Natural killer cell (primary cell): ENCODE measurements at regions not wholly inside any gene's neighbourhood (a gene's known extent, or its start where the extent isn't known, plus 50 kb on each side); places are given as distances from the start of the nearest gene placed in this dataset.

Source experiments
- ATAC-seq, 3 donors: fragments of 150-1000 bp in 2 of 3; fragments of 200-7000 bp in 1 of 3; cut with Tn5 transposase; 1 replicate in 1 of 3; 2 replicates in 2 of 3; pipeline ENCODE4 v1.10.0; 2021; ENCODE audit warnings: mild to moderate bottlenecking in 2 of 3, moderate library complexity in 2 of 3
- DNase-seq, 2 donors: peaks; one replicate each; pipeline versions ENCODE4 v3.0.0 to v3.0.0-alpha.2; 2013 to 2021; ENCODE audit warnings: mixed read lengths in 1 of 2
- H3K27ac ChIP-seq: one replicate; pipeline ENCODE4 v1.5.1; 2013; ENCODE audit warnings: mild to moderate bottlenecking, low read length
- H3K27me3 ChIP-seq: one replicate; pipeline ENCODE4 v1.6.1; 2013; ENCODE audit warnings: low read length; ENCODE audit not compliant: control insufficient read depth, insufficient read depth
- H3K36me3 ChIP-seq: one replicate; pipeline ENCODE4 v1.6.1; 2013; ENCODE audit warnings: low read length; ENCODE audit not compliant: control insufficient read depth, insufficient read depth
- H3K4me1 ChIP-seq: one replicate; pipeline ENCODE4 v1.6.1; 2013; ENCODE audit warnings: low read length; ENCODE audit not compliant: control insufficient read depth, insufficient read depth
- H3K4me3 ChIP-seq: one replicate; pipeline ENCODE4 v1.5.1; 2013; ENCODE audit warnings: low read length
- H3K9me3 ChIP-seq: one replicate; pipeline ENCODE4 v1.6.1; 2013; ENCODE audit warnings: low read length; ENCODE audit not compliant: control insufficient read depth, insufficient read depth
- H3K27ac Mint-ChIP-seq, 2 donors: one replicate each; pipeline ENCODE4 v1.8.0; 2022; ENCODE audit warnings: mild to moderate bottlenecking in 2 of 2, mixed read lengths in 2 of 2, moderate library complexity in 1 of 2
- H3K27me3 Mint-ChIP-seq, 2 donors: one replicate each; pipeline ENCODE4 v1.8.0; 2022; ENCODE audit warnings: low read depth in 2 of 2, mixed read lengths in 2 of 2
- H3K36me3 Mint-ChIP-seq: one replicate; pipeline ENCODE4 v1.8.0; 2022; ENCODE audit warnings: mixed read lengths
- H3K4me1 Mint-ChIP-seq, 2 donors: one replicate each; pipeline ENCODE4 v1.8.0; 2022; ENCODE audit warnings: mixed read lengths in 2 of 2
- H3K4me3 Mint-ChIP-seq: one replicate; pipeline ENCODE4 v1.8.0; 2022; ENCODE audit warnings: mild to moderate bottlenecking, moderate library complexity, mixed read lengths
- H3K9me3 Mint-ChIP-seq, 2 donors: one replicate each; pipeline ENCODE4 v1.8.0; 2022; ENCODE audit warnings: mixed read lengths in 2 of 2
- WGBS: methylation state at CpG from one replicate; pipeline ENCODE4 v1.1.7; 2013; ENCODE audit warnings: missing lambda C conversion rate; ENCODE audit not compliant: insufficient coverage; 5-methylcytosine and 5-hydroxymethylcytosine counted together
- intact Hi-C: fragments of 100-400 bp; cut with micrococcal nuclease; formaldehyde crosslinking; loops from one replicate; pipeline ENCODE4 v1.14.2; 2022
- TF ChIP-seq, protein P1 (sequence below): fragments of 200-600 bp; IDR thresholded peaks from one replicate; pipeline ENCODE4 v1.8.0; 2022; ENCODE audit warnings: antibody characterized with exemption

DNA sequence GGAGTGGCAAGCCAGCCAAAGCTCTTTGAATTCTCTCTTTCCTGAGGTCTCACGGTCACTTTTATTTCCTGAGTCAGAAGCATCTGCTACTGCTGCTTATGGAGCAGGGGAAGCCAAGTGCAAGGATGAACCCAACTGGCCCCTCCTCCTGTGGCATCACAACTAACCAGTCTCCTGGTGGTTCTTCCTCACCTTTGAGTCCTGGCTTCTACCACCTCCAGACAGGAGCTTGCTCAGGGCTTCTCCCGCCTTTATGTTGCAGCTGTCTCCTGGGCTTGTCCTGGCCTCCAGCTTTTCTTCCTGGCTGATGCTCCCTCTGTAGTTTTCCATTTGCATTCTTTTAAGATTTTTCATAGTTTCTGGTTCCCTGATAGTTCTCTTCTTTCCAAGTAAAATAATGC, 349.7 kb upstream of the NRP1 start:
- 86% methylated on average over 2 of the region's 2 CpGs for WGBS
- no peaks in the 10 kb centered on the region for H3K9me3 Mint-ChIP-seq
- no peak for ATAC-seq

DNA sequence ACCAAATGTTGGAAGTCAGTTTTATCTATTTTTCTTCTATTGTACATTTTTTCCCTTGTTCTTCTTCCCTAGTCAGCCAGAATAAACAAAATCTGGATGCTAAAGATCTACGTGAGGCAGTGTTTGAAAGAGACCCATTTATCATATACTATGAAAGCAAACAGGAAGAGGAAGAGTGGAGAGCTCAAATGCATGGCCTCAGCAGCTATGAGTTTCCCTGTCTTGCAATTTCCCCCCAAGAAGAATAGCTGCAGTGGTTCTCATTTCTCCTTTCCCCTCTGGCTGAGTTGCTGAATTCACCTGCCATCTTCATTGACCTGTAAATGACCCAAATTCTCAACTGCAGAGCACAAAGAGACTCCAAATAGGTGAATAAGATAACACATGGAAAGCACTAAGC, 347.1 kb upstream of the NRP1 start:
- no peaks in the 10 kb centered on the region for H3K36me3 Mint-ChIP-seq
- ATAC-seq (no peak), DNase-seq (no peak)
- no peak overlapping the region for H3K4me3 Mint-ChIP-seq
- peaks cover 8 to 27% of the 10 kb centered on the region in 2 donors for H3K27me3 Mint-ChIP-seq
- TF ChIP-seq, protein P1, sequence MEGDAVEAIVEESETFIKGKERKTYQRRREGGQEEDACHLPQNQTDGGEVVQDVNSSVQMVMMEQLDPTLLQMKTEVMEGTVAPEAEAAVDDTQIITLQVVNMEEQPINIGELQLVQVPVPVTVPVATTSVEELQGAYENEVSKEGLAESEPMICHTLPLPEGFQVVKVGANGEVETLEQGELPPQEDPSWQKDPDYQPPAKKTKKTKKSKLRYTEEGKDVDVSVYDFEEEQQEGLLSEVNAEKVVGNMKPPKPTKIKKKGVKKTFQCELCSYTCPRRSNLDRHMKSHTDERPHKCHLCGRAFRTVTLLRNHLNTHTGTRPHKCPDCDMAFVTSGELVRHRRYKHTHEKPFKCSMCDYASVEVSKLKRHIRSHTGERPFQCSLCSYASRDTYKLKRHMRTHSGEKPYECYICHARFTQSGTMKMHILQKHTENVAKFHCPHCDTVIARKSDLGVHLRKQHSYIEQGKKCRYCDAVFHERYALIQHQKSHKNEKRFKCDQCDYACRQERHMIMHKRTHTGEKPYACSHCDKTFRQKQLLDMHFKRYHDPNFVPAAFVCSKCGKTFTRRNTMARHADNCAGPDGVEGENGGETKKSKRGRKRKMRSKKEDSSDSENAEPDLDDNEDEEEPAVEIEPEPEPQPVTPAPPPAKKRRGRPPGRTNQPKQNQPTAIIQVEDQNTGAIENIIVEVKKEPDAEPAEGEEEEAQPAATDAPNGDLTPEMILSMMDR, result no peak
- H3K27me3 ChIP-seq, result no peaks in the 10 kb centered on the region
- H3K27ac Mint-ChIP-seq, result no peak overlapping the region
- H3K36me3 ChIP-seq, result no peaks in the 10 kb centered on the region
- no peak overlapping the region for H3K27ac ChIP-seq
- intact Hi-C loops, result no loop called here
- peaks cover 0 to 2% of the 10 kb centered on the region in 2 donors for H3K9me3 Mint-ChIP-seq
- no CpG with 5 or more reads among the region's 1 CpG for WGBS
- H3K4me1 Mint-ChIP-seq, result no peaks in the 10 kb centered on the region
- no peaks in the 10 kb centered on the region for H3K4me1 ChIP-seq
- no peak overlapping the region for H3K4me3 ChIP-seq
- peaks cover 2% of the 10 kb centered on the region for H3K9me3 ChIP-seq

More for the DNA sequence above, 349.7 kb upstream of the NRP1 start:
- intact Hi-C loops, result no loop called here
- DNase-seq, result no peak
- no peak overlapping the region for H3K27ac ChIP-seq
- Mint-ChIP-seq H3K4me1 (no peaks in the 10 kb centered on the region), H3K4me3 (no peak overlapping the region), H3K27me3 (peaks cover 5 to 29% of the 10 kb centered on the region in 2 donors), H3K27ac (no peak overlapping the region), H3K36me3 (no peaks in the 10 kb centered on the region)
- H3K9me3 ChIP-seq, result no peaks in the 10 kb centered on the region
- no peaks in the 10 kb centered on the region for H3K36me3 ChIP-seq
- no peak overlapping the region for H3K4me3 ChIP-seq
- no peaks in the 10 kb centered on the region for H3K4me1 ChIP-seq
- TF ChIP-seq, protein P1, result no peak
- H3K27me3 ChIP-seq, result no peaks in the 10 kb centered on the region

DNA sequence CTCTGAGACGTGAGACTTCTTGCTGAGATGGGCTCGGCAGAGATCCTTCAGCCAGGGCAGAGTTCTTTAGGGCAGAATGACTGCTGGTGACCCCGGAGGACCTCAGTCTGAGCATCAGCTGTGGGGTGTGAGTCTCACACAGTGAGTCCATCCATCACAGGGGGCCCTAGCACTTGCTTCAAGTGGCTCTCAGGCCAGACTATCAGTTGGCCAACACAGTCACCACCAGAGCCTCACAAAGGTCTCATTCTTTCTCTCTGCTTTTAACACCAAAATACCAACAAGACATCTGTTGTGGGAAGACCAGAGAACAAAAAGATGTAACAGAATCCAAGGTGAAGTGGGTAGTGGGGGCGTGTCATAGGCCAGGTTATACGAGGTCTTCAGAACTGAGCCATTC, 345.6 kb upstream of the NRP1 start:
- Mint-ChIP-seq H3K36me3 (no peaks in the 10 kb centered on the region), H3K4me3 (no peak overlapping the region), H3K4me1 (no peaks in the 10 kb centered on the region), H3K9me3 (peaks cover 0 to 2% of the 10 kb centered on the region in 2 donors), H3K27ac (no peak overlapping the region), H3K27me3 (peaks cover 8 to 25% of the 10 kb centered on the region in 2 donors)
- intact Hi-C loops, result no loop called here
- Histone ChIP-seq H3K4me3 (no peak overlapping the region), H3K27ac (no peak overlapping the region), H3K9me3 (peaks cover 2% of the 10 kb centered on the region), H3K4me1 (no peaks in the 10 kb centered on the region), H3K27me3 (no peaks in the 10 kb centered on the region), H3K36me3 (no peaks in the 10 kb centered on the region)
- ATAC-seq, result no peak
- DNase-seq, result no peak
- TF ChIP-seq, protein P1, result no peak
- 80% methylated on average over 4 of the region's 5 CpGs for WGBS

DNA sequence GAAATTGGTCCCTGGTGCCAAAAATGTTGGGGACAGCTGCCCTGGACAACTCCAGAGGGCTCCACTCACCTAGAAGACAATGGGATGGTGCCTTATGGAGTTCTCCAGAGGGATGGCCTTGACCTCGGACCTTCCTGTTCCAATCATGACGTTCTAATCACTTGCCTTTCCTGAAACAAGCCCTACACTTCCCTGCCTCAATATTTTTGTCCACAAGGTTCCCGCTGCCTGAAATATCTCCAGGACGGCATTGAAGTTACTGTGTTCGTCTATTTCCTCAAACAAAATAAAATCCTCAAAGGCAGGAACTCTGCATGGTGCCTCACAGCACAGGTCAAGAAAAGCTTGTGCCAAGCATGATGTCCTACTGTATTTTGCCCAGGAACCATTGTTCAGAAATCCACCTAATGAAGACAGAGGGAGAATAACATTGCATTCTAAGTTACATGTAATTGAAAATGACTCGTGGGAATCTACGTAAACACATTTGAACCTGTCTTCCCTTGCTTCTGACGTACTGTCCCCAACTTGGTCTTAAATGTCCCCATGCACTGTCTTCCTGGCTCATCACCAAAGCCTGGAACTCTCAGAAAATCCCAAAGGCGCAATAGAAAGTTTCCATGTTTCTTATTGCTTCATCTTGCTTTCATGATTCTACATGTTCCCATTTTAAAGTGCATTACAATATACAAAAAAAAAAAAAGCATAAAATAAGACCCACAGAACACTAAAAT, 342.3 kb upstream of the NRP1 start:
- Mint-ChIP-seq H3K4me1 (no peaks in the 10 kb centered on the region), H3K27me3 (peaks cover 3 to 14% of the 10 kb centered on the region in 2 donors), H3K36me3 (no peaks in the 10 kb centered on the region), H3K9me3 (peaks cover 0 to 2% of the 10 kb centered on the region in 2 donors), H3K27ac (no peak overlapping the region), H3K4me3 (no peak overlapping the region)
- Histone ChIP-seq H3K36me3 (no peaks in the 10 kb centered on the region), H3K9me3 (peaks cover 2% of the 10 kb centered on the region), H3K4me3 (no peak overlapping the region), H3K4me1 (no peaks in the 10 kb centered on the region), H3K27ac (no peak overlapping the region), H3K27me3 (no peaks in the 10 kb centered on the region)
- intact Hi-C loops, result no loop called here
- WGBS, result 93% methylated on average over 9 of the region's 9 CpGs
- ATAC-seq (no peak), DNase-seq (no peak)
- TF ChIP-seq, protein P1, result no peak
